H1 (cell line): ENCODE measurements at regions not wholly inside any gene's neighbourhood (a gene's known extent, or its start where the extent isn't known, plus 50 kb on each side); places are given as distances from the start of the nearest gene placed in this dataset.

Experiments
- CTCF ChIA-PET: fragments of 300-600 bp; sonication (Branson Sonifier 250); formaldehyde crosslinking; loops from one replicate; lab custom pipeline; 2021; ENCODE audit not compliant: partially characterized antibody; lab: Charles Lee
- POLR2A ChIA-PET: fragments of 300-600 bp; sonication (Branson Sonifier 250); formaldehyde crosslinking; loops from one replicate; lab custom pipeline; 2021; ENCODE audit warnings: inconsistent platforms; ENCODE audit not compliant: partially characterized antibody; lab: Charles Lee
- DNase-seq, 2 experiments: peaks; one replicate each; pipeline versions ENCODE4 v3.0.0 to v3.0.0-alpha.2; 2010 to 2022; ENCODE audit warnings: low spot score in 2 of 2, low read depth in 1 of 2, mixed read lengths in 1 of 2
- FAIRE-seq: peaks from 2 replicates; lab custom pipeline; 2011; peaks lifted over from hg19 to GRCh38; lab: Jason Lieb, UNC
- H2AFZ ChIP-seq: 2 replicates; pipeline ENCODE4 v1.8.1; 2012; ENCODE audit warnings: low read length, inconsistent platforms
- H2AK5ac ChIP-seq: 2 replicates; pipeline ENCODE4 v1.6.1; 2013; ENCODE audit warnings: low read depth, low read length
- H2BK120ac ChIP-seq: replicated peaks from 2 replicates; pipeline ENCODE3; 2013; ENCODE audit warnings: low read depth, low read length, inconsistent platforms
- H2BK12ac ChIP-seq: 2 replicates; pipeline ENCODE4 v1.6.1; 2013; ENCODE audit warnings: low read depth, low read length
- H2BK15ac ChIP-seq: 2 replicates; pipeline ENCODE4 v1.6.1; 2013; ENCODE audit warnings: low read length
- H2BK20ac ChIP-seq: 2 replicates; pipeline ENCODE4 v1.6.1; 2013; ENCODE audit warnings: low read length
- H2BK5ac ChIP-seq: 2 replicates; pipeline ENCODE4 v1.6.1; 2013; ENCODE audit warnings: low read depth, low read length
- H3K14ac ChIP-seq: 2 replicates; pipeline ENCODE4 v1.6.1; 2013; ENCODE audit warnings: inconsistent platforms; ENCODE audit not compliant: insufficient read length
- H3K18ac ChIP-seq: 2 replicates; pipeline ENCODE4 v1.6.1; 2013; ENCODE audit warnings: low read length; ENCODE audit errors: extremely low read depth
- H3K23ac ChIP-seq: 2 replicates; pipeline ENCODE4 v1.6.1; 2013; ENCODE audit warnings: inconsistent platforms; ENCODE audit not compliant: insufficient read length
- H3K23me2 ChIP-seq: 2 replicates; pipeline ENCODE4 v1.6.1; 2013; ENCODE audit warnings: low read depth, low read length
- H3K27ac ChIP-seq: 2 replicates; pipeline ENCODE4 v1.6.1; 2011; ENCODE audit warnings: low read depth, low read length, inconsistent platforms
- H3K27me3 ChIP-seq, 4 experiments: replicated peaks in 1 of 4; 1 replicate in 1 of 4; 2 replicates in 3 of 4; pipeline versions ENCODE4 v1.6.1 to v1.8.1; 2011 to 2013; ENCODE audit warnings: low read length in 3 of 4, mild to moderate bottlenecking in 3 of 4, inconsistent platforms in 2 of 4, mixed read lengths in 2 of 4, moderate library complexity in 1 of 4; ENCODE audit not compliant: control insufficient read depth in 3 of 4, insufficient read depth in 3 of 4; ENCODE audit errors: extremely low read depth in 1 of 4
- H3K36me3 ChIP-seq, 4 experiments: 2 replicates each; pipeline versions ENCODE4 v1.6.1 to v1.8.1; 2011 to 2013; ENCODE audit warnings: mild to moderate bottlenecking in 4 of 4, low read length in 3 of 4, moderate library complexity in 2 of 4, control low read depth in 1 of 4, inconsistent platforms in 1 of 4; ENCODE audit not compliant: insufficient read depth in 4 of 4, control insufficient read depth in 2 of 4
- H3K4ac ChIP-seq: replicated peaks from 2 replicates; pipeline ENCODE3; 2013; ENCODE audit warnings: low read length, low read depth, mixed read lengths, inconsistent platforms; ENCODE audit not compliant: insufficient read length
- H3K4me1 ChIP-seq, 4 experiments: replicated peaks in 1 of 4; 1 replicate in 1 of 4; 2 replicates in 3 of 4; pipeline versions ENCODE4 v1.6.1 to v1.8.1; 2011 to 2013; ENCODE audit warnings: low read length in 3 of 4, inconsistent platforms in 2 of 4, mixed read lengths in 1 of 4; ENCODE audit not compliant: insufficient read depth in 4 of 4, control insufficient read depth in 3 of 4
- H3K4me2 ChIP-seq, 2 experiments: 2 replicates each; pipeline versions ENCODE4 v1.6.1 to v1.8.1; 2011 to 2013; ENCODE audit warnings: low read depth in 2 of 2, low read length in 2 of 2, control low read depth in 1 of 2, inconsistent platforms in 1 of 2, mild to moderate bottlenecking in 1 of 2; ENCODE audit not compliant: insufficient read depth in 1 of 2
- H3K4me3 ChIP-seq, 4 experiments: fragments of 200-600, 300-600 bp in 1 of 4; sonication (generic), shearing (Covaris generic), sonication (Bioruptor Twin) in 1 of 4; 2 replicates each; pipeline versions ENCODE4 v1.5.1 to v1.8.1; 2011 to 2016; ENCODE audit warnings: low read length in 4 of 4, low read depth in 3 of 4, control low read depth in 2 of 4, inconsistent platforms in 2 of 4, mild to moderate bottlenecking in 2 of 4, mixed read lengths in 1 of 4, moderate library complexity in 1 of 4; ENCODE audit not compliant: insufficient read depth in 2 of 4; ENCODE audit errors: extremely low read depth in 1 of 4
- H3K56ac ChIP-seq: replicated peaks from 2 replicates; pipeline ENCODE3; 2013; ENCODE audit warnings: low read depth, mild to moderate bottlenecking, mixed read lengths, low read length, inconsistent platforms; ENCODE audit not compliant: insufficient read length
- H3K79me1 ChIP-seq: 2 replicates; pipeline ENCODE4 v1.6.1; 2013; ENCODE audit warnings: low read depth, low read length, control low read depth
- H3K79me2 ChIP-seq, 2 experiments: 2 replicates each; pipeline versions ENCODE4 v1.6.1 to v1.8.1; 2012 to 2013; ENCODE audit warnings: low read length in 2 of 2, mild to moderate bottlenecking in 2 of 2, inconsistent platforms in 1 of 2; ENCODE audit not compliant: insufficient read depth in 2 of 2, control insufficient read depth in 1 of 2
- H3K9ac ChIP-seq, 4 experiments: replicated peaks in 1 of 4; 1 replicate in 1 of 4; 2 replicates in 3 of 4; pipeline versions ENCODE4 v1.6.1 to v1.8.1; 2011 to 2013; ENCODE audit warnings: low read depth in 3 of 4, low read length in 3 of 4, control low read depth in 2 of 4, mild to moderate bottlenecking in 2 of 4, moderate library complexity in 2 of 4, inconsistent platforms in 1 of 4; ENCODE audit errors: extremely low read depth in 1 of 4
- H3K9me3 ChIP-seq, 2 experiments: 2 replicates each; pipeline versions ENCODE4 v1.6.1 to v1.8.1; 2012 to 2013; ENCODE audit warnings: mild to moderate bottlenecking in 2 of 2, moderate library complexity in 2 of 2, control low read depth in 1 of 2, inconsistent platforms in 1 of 2, low read depth in 1 of 2, low read length in 1 of 2, mixed read lengths in 1 of 2; ENCODE audit not compliant: insufficient read depth in 2 of 2
- H4K20me1 ChIP-seq, 2 experiments: replicated peaks in 1 of 2; 2 replicates each; pipeline versions ENCODE3 to v1.8.1; 2011 to 2013; ENCODE audit warnings: inconsistent platforms in 2 of 2, low read length in 2 of 2, mild to moderate bottlenecking in 1 of 2; ENCODE audit not compliant: insufficient read depth in 2 of 2, control insufficient read depth in 1 of 2
- H4K5ac ChIP-seq: 2 replicates; pipeline ENCODE4 v1.6.1; 2013; ENCODE audit warnings: low read length, low read depth, mixed read lengths, inconsistent platforms; ENCODE audit not compliant: insufficient read length
- H4K8ac ChIP-seq: 2 replicates; pipeline ENCODE4 v1.8.0; 2013; ENCODE audit warnings: mild to moderate bottlenecking, moderate library complexity, low read length, inconsistent platforms; ENCODE audit not compliant: insufficient read depth; ENCODE audit errors: extremely low read depth
- H4K91ac ChIP-seq: replicated peaks from 2 replicates; pipeline ENCODE3; 2013; ENCODE audit warnings: low read length, mixed read lengths, inconsistent platforms; ENCODE audit not compliant: insufficient read length
- SP4 ChIP-seq: IDR thresholded peaks from 2 replicates; pipeline ENCODE4 v1.6.1; 2012; ENCODE audit warnings: low read length, inconsistent platforms
- SUZ12 ChIP-seq: fragments of 200-600 bp; sonication (generic); IDR thresholded peaks from 2 replicates; pipeline ENCODE4 v1.6.1; 2012; ENCODE audit warnings: mild to moderate bottlenecking, inconsistent platforms, low read length, moderate library complexity, mixed read lengths
- WGBS, 2 experiments: shearing (Covaris generic) in 1 of 2; methylation state at CpG; one replicate each; pipeline versions ENCODE4 v1.1.6 to v1.1.7; 2013 to 2015; ENCODE audit warnings: low lambda C conversion rate in 2 of 2, mixed read lengths in 2 of 2, inconsistent platforms in 1 of 2, low coverage in 1 of 2, missing lambda C conversion rate in 1 of 2; ENCODE audit not compliant: insufficient replicate concordance in 2 of 2, insufficient coverage in 1 of 2, insufficient read length in 1 of 2; ENCODE audit errors: extremely low coverage in 1 of 2, missing lambda C conversion rate in 1 of 2; 5-methylcytosine and 5-hydroxymethylcytosine counted together

DNA sequence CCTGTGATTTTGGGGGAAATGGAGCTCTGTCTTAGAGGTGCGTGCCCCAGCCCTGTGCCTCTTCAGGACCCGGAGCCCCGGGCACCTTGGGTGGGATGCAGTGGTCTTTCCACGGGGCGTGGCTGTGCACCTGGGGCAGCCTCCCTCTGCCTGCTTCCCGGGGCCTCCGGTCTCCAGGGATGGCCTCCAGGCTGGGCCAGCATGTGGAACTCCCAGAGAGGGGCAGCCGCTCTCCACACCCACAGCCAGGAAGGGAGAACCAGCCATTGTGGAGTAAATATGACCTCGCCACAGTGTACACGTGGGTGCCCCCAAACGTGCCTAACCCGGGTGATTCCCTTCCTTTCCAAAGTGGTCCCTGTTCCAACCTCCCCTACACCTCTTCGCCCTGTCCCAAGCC lies 52.6 kb downstream of the JAKMIP3 start:
- H3K9ac ChIP-seq, result no peak overlapping the region
- TF ChIP-seq SUZ12 (no peak), SP4 (no peak)
- POLR2A ChIA-PET, result no interaction called here
- no peaks in the 10 kb centered on the region for H3K79me1 ChIP-seq
- H3K14ac ChIP-seq, result no peak overlapping the region
- H2BK120ac ChIP-seq, result no peak overlapping the region
- FAIRE-seq (no peak), DNase-seq (no peak)
- no peak overlapping the region for H2AFZ ChIP-seq
- H4K91ac ChIP-seq, result no peak overlapping the region
- no peak overlapping the region for H2BK5ac ChIP-seq
- H2BK15ac ChIP-seq, result no peak overlapping the region
- H3K4ac ChIP-seq, result no peak overlapping the region
- no peak overlapping the region for H2AK5ac ChIP-seq
- whole genome bisulfite sequencing, 2 experiments, result 91% methylated on average over 11 of the region's 13 CpGs; no CpG with 5 or more reads in 1 of the 2 experiments
- H3K27me3 ChIP-seq, result no peaks in the 10 kb centered on the region
- H4K20me1 ChIP-seq, result peaks cover 0 to 3% of the 10 kb centered on the region in 2 experiments
- H3K9me3 ChIP-seq, result no peaks in the 10 kb centered on the region
- no peak overlapping the region for H2BK20ac ChIP-seq
- H4K8ac ChIP-seq, result peak overlapping the region; percentile 35
- H3K4me3 ChIP-seq, result no peak overlapping the region
- no peak overlapping the region for H3K56ac ChIP-seq
- no peak overlapping the region for H3K4me2 ChIP-seq
- H3K4me1 ChIP-seq, result peaks cover 0 to 3% (median 1%) of the 10 kb centered on the region in 4 experiments; a peak in 2 of 7 replicates
- H3K79me2 ChIP-seq, result no peaks in the 10 kb centered on the region
- no peak overlapping the region for H2BK12ac ChIP-seq
- H3K18ac ChIP-seq, result no peak overlapping the region
- no peak overlapping the region for H3K27ac ChIP-seq
- no peaks in the 10 kb centered on the region for H3K36me3 ChIP-seq
- H3K23ac ChIP-seq, result no peak overlapping the region
- CTCF ChIA-PET, result no interaction called here
- H4K5ac ChIP-seq, result no peak overlapping the region
- H3K23me2 ChIP-seq, result no peaks in the 10 kb centered on the region
